ENCODE measurements at regions not wholly inside any gene's neighbourhood (a gene's known extent, or its start where the extent isn't known, plus 50 kb on each side); places are given as distances from the start of the nearest gene placed in this dataset.

DNA sequence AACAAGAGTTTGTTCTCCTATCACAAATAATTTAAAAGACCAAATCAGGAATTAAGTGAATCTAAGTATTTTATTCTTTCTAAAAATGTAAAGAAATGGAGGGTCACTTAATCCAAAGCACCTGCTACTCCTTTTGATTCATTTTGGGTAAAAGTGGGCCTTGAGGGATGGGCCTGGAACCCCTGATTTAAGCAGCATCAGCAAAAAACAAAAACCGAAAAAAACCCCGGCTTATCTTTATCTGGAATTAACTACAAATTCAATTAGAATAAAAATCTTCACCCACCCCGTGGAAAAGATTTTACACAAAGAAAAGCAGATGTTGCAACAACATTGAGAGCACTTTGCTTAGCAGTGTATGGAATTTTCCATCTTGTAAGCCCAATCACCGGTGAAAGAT, 1018.2 kb downstream of the MCTP2 start:
- H3K9me3 ChIP-seq: no peaks in the 10 kb centered on the region
- DNase-seq (ENCODE audit: low spot score): no peak
- no peak overlapping the region for H3K4me3 ChIP-seq
- H3K27me3 ChIP-seq (replicated peaks; ENCODE audit: insufficient read depth): no peaks in the 10 kb centered on the region
- no peaks in the 10 kb centered on the region for H3K4me1 ChIP-seq (replicated peaks)
- intact Hi-C loops (cut with DNase I): no loop called here
- TF ChIP-seq, protein P1, sequence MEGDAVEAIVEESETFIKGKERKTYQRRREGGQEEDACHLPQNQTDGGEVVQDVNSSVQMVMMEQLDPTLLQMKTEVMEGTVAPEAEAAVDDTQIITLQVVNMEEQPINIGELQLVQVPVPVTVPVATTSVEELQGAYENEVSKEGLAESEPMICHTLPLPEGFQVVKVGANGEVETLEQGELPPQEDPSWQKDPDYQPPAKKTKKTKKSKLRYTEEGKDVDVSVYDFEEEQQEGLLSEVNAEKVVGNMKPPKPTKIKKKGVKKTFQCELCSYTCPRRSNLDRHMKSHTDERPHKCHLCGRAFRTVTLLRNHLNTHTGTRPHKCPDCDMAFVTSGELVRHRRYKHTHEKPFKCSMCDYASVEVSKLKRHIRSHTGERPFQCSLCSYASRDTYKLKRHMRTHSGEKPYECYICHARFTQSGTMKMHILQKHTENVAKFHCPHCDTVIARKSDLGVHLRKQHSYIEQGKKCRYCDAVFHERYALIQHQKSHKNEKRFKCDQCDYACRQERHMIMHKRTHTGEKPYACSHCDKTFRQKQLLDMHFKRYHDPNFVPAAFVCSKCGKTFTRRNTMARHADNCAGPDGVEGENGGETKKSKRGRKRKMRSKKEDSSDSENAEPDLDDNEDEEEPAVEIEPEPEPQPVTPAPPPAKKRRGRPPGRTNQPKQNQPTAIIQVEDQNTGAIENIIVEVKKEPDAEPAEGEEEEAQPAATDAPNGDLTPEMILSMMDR (IDR thresholded peaks at IDR 0.05): no peak
- TF ChIP-seq POLR2AphosphoS5 (IDR thresholded peaks at IDR 0.05) (no peak), POLR2A (IDR thresholded peaks at IDR 0.05) (no peak)
- 92% methylated on average over 4 of the region's 4 CpGs for WGBS
- no peaks in the 10 kb centered on the region for H3K36me3 ChIP-seq
- no peak overlapping the region for H3K27ac ChIP-seq

DNA sequence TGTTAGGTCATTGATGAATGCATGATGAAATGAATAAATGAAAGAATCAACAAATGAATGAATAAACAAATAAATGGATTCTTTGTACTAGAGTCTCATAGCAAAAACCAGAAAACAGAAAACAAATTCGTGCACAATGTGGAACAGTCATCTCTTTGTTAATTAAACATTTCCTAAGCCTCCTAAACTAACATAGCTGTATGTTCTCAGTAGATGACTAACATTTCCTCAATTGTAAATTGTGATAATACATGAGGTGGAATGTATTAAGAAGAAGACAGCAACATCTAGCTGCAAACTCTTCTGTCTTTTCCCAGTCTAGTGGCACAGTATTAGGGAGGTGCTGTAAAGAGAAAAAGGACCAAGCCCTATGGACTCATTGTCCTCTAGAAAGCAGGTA, 1021.0 kb downstream of the MCTP2 start:
- no peaks in the 10 kb centered on the region for H3K36me3 ChIP-seq
- TF ChIP-seq, protein P1 (IDR thresholded peaks at IDR 0.05): no peak
- no peak for TF ChIP-seq POLR2AphosphoS5 (IDR thresholded peaks at IDR 0.05)
- no peak for TF ChIP-seq POLR2A (IDR thresholded peaks at IDR 0.05)
- H3K27ac ChIP-seq: no peak overlapping the region
- DNase-seq (ENCODE audit: low spot score): no peak
- 51% methylated on average over 1 of the region's 1 CpG for WGBS
- H3K27me3 ChIP-seq (replicated peaks; ENCODE audit: insufficient read depth): no peaks in the 10 kb centered on the region
- intact Hi-C loops (cut with DNase I): no loop called here
- H3K9me3 ChIP-seq: no peaks in the 10 kb centered on the region
- H3K4me3 ChIP-seq: no peak overlapping the region
- H3K4me1 ChIP-seq (replicated peaks): no peaks in the 10 kb centered on the region

DNA sequence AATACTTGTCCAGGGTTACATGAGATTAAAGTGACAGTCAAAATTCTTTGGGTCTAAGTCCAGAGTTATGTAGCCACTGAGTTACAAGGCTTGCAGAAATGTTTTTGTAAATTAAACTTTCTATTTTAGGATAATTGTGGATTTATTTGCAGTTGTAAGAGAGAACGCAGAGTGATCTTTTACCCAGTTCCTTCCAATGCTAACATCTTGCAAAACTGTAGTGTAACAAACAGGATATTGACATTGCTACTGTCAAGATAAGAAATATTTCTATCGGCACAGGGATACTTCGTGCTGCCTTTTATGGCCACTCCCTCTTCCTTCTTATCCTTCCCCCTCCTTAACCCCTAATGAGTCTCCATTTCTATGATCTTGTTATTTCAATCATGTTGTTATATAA, 1022.9 kb downstream of the MCTP2 start:
- TF ChIP-seq POLR2AphosphoS5 (IDR thresholded peaks at IDR 0.05) (no peak), POLR2A (IDR thresholded peaks at IDR 0.05) (no peak)
- TF ChIP-seq, protein P1 (IDR thresholded peaks at IDR 0.05): no peak
- no peak for DNase-seq (ENCODE audit: low spot score)
- no peak overlapping the region for H3K4me3 ChIP-seq
- no peaks in the 10 kb centered on the region for H3K9me3 ChIP-seq
- no peaks in the 10 kb centered on the region for H3K27me3 ChIP-seq (replicated peaks; ENCODE audit: insufficient read depth)
- intact Hi-C loops (cut with DNase I): no loop called here
- 17% methylated on average over 3 of the region's 3 CpGs for whole genome bisulfite sequencing
- no peaks in the 10 kb centered on the region for H3K4me1 ChIP-seq (replicated peaks)
- no peaks in the 10 kb centered on the region for H3K36me3 ChIP-seq
- H3K27ac ChIP-seq: no peak overlapping the region

DNA sequence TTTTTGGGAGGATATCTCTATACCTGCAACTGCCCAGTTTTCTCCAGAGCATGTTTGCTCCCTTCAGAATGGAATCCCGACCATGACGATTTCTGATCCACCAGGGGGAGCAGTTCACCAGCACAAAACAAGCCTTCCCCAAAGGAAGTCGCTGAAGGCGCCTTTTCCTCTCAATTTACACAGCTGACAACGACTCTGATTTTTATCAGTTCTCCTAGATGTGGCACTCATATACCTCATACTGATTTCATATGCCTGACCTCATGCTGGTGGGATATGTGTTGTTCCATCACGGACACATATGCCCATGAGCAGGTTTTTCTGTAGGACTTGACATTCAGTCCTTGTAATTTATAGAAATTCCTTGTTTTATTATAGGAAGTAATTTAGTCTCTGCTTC, 1028.2 kb downstream of the MCTP2 start:
- Histone ChIP-seq H3K4me1 (replicated peaks) (no peaks in the 10 kb centered on the region), H3K27ac (no peak overlapping the region), H3K36me3 (no peaks in the 10 kb centered on the region), H3K4me3 (no peak overlapping the region), H3K9me3 (no peaks in the 10 kb centered on the region), H3K27me3 (replicated peaks; ENCODE audit: insufficient read depth) (no peaks in the 10 kb centered on the region)
- DNase-seq (ENCODE audit: low spot score): peak; percentile 65
- intact Hi-C loops (cut with DNase I): no loop called here
- TF ChIP-seq POLR2A (IDR thresholded peaks at IDR 0.05): no peak
- TF ChIP-seq POLR2AphosphoS5 (IDR thresholded peaks at IDR 0.05): peak; percentile 54
- TF ChIP-seq, protein P1 (IDR thresholded peaks at IDR 0.05): peak; percentile 54 to 74 (median 73)
- 3% methylated on average over 6 of the region's 6 CpGs for whole genome bisulfite sequencing

DNA sequence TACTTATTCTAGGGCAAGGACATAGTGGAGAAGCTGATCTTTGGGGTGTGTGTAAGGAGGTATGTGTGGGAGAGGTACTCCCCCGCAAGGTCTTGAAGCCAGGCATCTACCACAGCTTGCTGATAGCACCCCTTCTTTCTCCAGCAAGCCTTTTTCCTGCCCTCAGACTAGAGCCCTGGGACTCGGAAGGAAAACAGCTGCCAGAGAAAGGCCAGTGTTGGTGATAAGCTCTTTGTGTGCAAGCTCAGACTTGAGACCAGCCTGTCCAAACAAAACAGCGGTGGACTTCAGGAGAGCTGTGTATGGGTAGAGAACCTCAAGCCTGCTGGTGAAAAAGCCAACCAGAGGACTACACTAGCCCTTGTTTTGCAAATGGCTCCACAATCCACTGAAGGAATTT, 1028.6 kb downstream of the MCTP2 start:
- Histone ChIP-seq H3K4me3 (no peak overlapping the region), H3K4me1 (replicated peaks) (no peaks in the 10 kb centered on the region), H3K27ac (no peak overlapping the region), H3K27me3 (replicated peaks; ENCODE audit: insufficient read depth) (no peaks in the 10 kb centered on the region), H3K9me3 (no peaks in the 10 kb centered on the region), H3K36me3 (no peaks in the 10 kb centered on the region)
- TF ChIP-seq, protein P1 (IDR thresholded peaks at IDR 0.05): no peak
- TF ChIP-seq POLR2A (IDR thresholded peaks at IDR 0.05) (no peak), POLR2AphosphoS5 (IDR thresholded peaks at IDR 0.05) (no peak)
- no peak for DNase-seq (ENCODE audit: low spot score)
- intact Hi-C loops (cut with DNase I): loop anchor here (5.0 to 10.0 kb wide), 3 partner anchors 905 to 1082 kb away; no protein-coding TSS in a partner anchor
- WGBS: 49% methylated on average over 3 of the region's 3 CpGs
